Suprapubic skin (tissue), 4 donors: ENCODE measurements at regions not wholly inside any gene's neighbourhood (a gene's known extent, or its start where the extent isn't known, plus 50 kb on each side); places are given as distances from the start of the nearest gene placed in this dataset.
"Not testable (repeated sequence)": the region's sequence is repeated elsewhere in the genome, so short reads cannot be mapped to it uniquely, and the experiment has no call there.

Experiments
- DNase-seq, 2 donors: peaks; one replicate each; pipeline ENCODE4 v3.0.0-alpha.2; 2019; ENCODE audit warnings: low spot score in 2 of 2
- H3K27ac ChIP-seq: fragments of 200-600 bp; sonication (generic); one replicate; pipeline ENCODE4 v1.5.1; 2019
- H3K27me3 ChIP-seq: fragments of 200-600 bp; sonication (generic); one replicate; pipeline ENCODE4 v1.5.1; 2019
- H3K36me3 ChIP-seq: fragments of 200-600 bp; sonication (generic); one replicate; pipeline ENCODE4 v1.5.1; 2019
- H3K4me1 ChIP-seq: fragments of 200-600 bp; sonication (generic); one replicate; pipeline ENCODE4 v1.5.1; 2019
- H3K4me3 ChIP-seq: fragments of 200-600 bp; sonication (generic); one replicate; pipeline ENCODE4 v1.5.1; 2019; ENCODE audit warnings: mild to moderate bottlenecking
- H3K9me3 ChIP-seq: fragments of 200-600 bp; sonication (generic); one replicate; pipeline ENCODE4 v1.5.1; 2019
- CTCF ChIP-seq, 2 donors: fragments of 200-600 bp in 1 of 2; fragments of 450-650 bp in 1 of 2; sonication (generic) in 1 of 2; IDR thresholded peaks; one replicate each; pipeline ENCODE4 v1.5.1; 2016 to 2019; ENCODE audit warnings: antibody characterized with exemption in 2 of 2, mild to moderate bottlenecking in 1 of 2, moderate library complexity in 1 of 2
- EP300 ChIP-seq: sonication (generic); formaldehyde crosslinking; IDR thresholded peaks from one replicate; pipeline ENCODE4 v1.6.1; 2017; ENCODE audit warnings: antibody characterized with exemption
- POLR2A ChIP-seq, 2 donors: fragments of 450-650 bp; IDR thresholded peaks; one replicate each; pipeline ENCODE4 v1.6.1; 2017; ENCODE audit warnings: antibody characterized with exemption in 2 of 2, mild to moderate bottlenecking in 2 of 2, moderate library complexity in 2 of 2
- POLR2AphosphoS5 ChIP-seq, 3 donors: sonication (generic); formaldehyde crosslinking; IDR thresholded peaks; one replicate each; pipeline ENCODE4 v1.6.1; 2017; ENCODE audit warnings: antibody characterized with exemption in 3 of 3
- WGBS: methylation state at CpG from one replicate; pipeline ENCODE4 v1.1.5; 2018; 5-methylcytosine and 5-hydroxymethylcytosine counted together

- WGBS: 69% methylated on average over 3 of the region's 3 CpGs
Observed at GRCh38 chr18:73681912-73682311, 465.7 kb downstream of the FBXO15 start.

GRCh38 chr18:73681398-73681797 is 466.2 kb downstream of the FBXO15 start:
- no peaks in the 10 kb centered on the region for H3K27me3 ChIP-seq
- H3K9me3 ChIP-seq: no peaks in the 10 kb centered on the region
- no peaks in the 10 kb centered on the region for H3K36me3 ChIP-seq
- DNase-seq: no peak
- WGBS: 95% methylated on average over 2 of the region's 2 CpGs
- TF ChIP-seq POLR2A (IDR thresholded peaks at IDR 0.05): no peak
- no peak for TF ChIP-seq CTCF (IDR thresholded peaks at IDR 0.05)
- TF ChIP-seq POLR2AphosphoS5 (IDR thresholded peaks at IDR 0.05): no peak
- TF ChIP-seq EP300: no peak
- H3K4me1 ChIP-seq: no peaks in the 10 kb centered on the region
- H3K4me3 ChIP-seq: no peak overlapping the region
- H3K27ac ChIP-seq: no peak overlapping the region

More at GRCh38 chr18:73681912-73682311, 465.7 kb downstream of the FBXO15 start:
- TF ChIP-seq POLR2AphosphoS5 (IDR thresholded peaks at IDR 0.05) (no peak), CTCF (IDR thresholded peaks at IDR 0.05) (no peak), EP300 (no peak), POLR2A (IDR thresholded peaks at IDR 0.05) (no peak)
- H3K4me1 ChIP-seq: no peaks in the 10 kb centered on the region
- no peak for DNase-seq
- H3K27ac ChIP-seq: no peak overlapping the region
- no peaks in the 10 kb centered on the region for H3K27me3 ChIP-seq
- H3K9me3 ChIP-seq: no peaks in the 10 kb centered on the region
- H3K36me3 ChIP-seq: no peaks in the 10 kb centered on the region
- H3K4me3 ChIP-seq: no peak overlapping the region

GRCh38 chr18:73679941-73680712 is 467.5 kb downstream of the FBXO15 start:
- DNase-seq: no peak
- WGBS: 51% methylated on average over 8 of the region's 8 CpGs
- H3K4me1 ChIP-seq: no peaks in the 10 kb centered on the region
- TF ChIP-seq POLR2AphosphoS5 (IDR thresholded peaks at IDR 0.05) (no peak), EP300 (no peak), POLR2A (IDR thresholded peaks at IDR 0.05) (no peak), CTCF (IDR thresholded peaks at IDR 0.05) (no peak)
- H3K27ac ChIP-seq: no peak overlapping the region
- H3K4me3 ChIP-seq: no peak overlapping the region
- H3K27me3 ChIP-seq: no peaks in the 10 kb centered on the region
- H3K9me3 ChIP-seq: no peaks in the 10 kb centered on the region
- H3K36me3 ChIP-seq: no peaks in the 10 kb centered on the region

GRCh38 chr18:73677450-73677849 is 470.2 kb downstream of the FBXO15 start:
- Histone ChIP-seq H3K27ac (no peak overlapping the region), H3K27me3 (no peaks in the 10 kb centered on the region), H3K9me3 (no peaks in the 10 kb centered on the region), H3K36me3 (no peaks in the 10 kb centered on the region), H3K4me1 (no peaks in the 10 kb centered on the region), H3K4me3 (no peak overlapping the region)
- no peak for DNase-seq
- no peak for TF ChIP-seq POLR2A (IDR thresholded peaks at IDR 0.05)
- TF ChIP-seq EP300: no peak
- no peak for TF ChIP-seq CTCF (IDR thresholded peaks at IDR 0.05)
- TF ChIP-seq POLR2AphosphoS5 (IDR thresholded peaks at IDR 0.05): no peak

- TF ChIP-seq POLR2A (IDR thresholded peaks at IDR 0.05) (no peak), CTCF (IDR thresholded peaks at IDR 0.05) (no peak)
- Histone ChIP-seq H3K4me1 (no peaks in the 10 kb centered on the region), H3K27me3 (no peaks in the 10 kb centered on the region), H3K4me3 (no peak overlapping the region), H3K27ac (no peak overlapping the region), H3K36me3 (no peaks in the 10 kb centered on the region), H3K9me3 (no peaks in the 10 kb centered on the region)
- no peak for DNase-seq
- WGBS: 77% methylated on average over 6 of the region's 6 CpGs
Observed at GRCh38 chr18:73674125-73674865, 473.3 kb downstream of the FBXO15 start.

GRCh38 chr18:73671480-73671879 is 476.2 kb downstream of the FBXO15 start:
- H3K4me3 ChIP-seq, H3K9me3 ChIP-seq, H3K4me1 ChIP-seq, H3K36me3 ChIP-seq, DNase-seq, H3K27me3 ChIP-seq, H3K27ac ChIP-seq: not testable (repeated sequence)
- WGBS: 94% methylated on average over 8 of the region's 8 CpGs
